MM.1S (cell line): ENCODE measurements at regions not wholly inside any gene's neighbourhood (a gene's known extent, or its start where the extent isn't known, plus 50 kb on each side); places are given as distances from the start of the nearest gene placed in this dataset.

Experiments used
- DNase-seq: peaks from one replicate; pipeline ENCODE4 v3.0.0-alpha.2; 2015
- H2AFZ ChIP-seq: fragments of 300-600 bp; sonication (generic); 2 replicates; pipeline ENCODE4 v1.6.0; 2016; ENCODE audit warnings: antibody characterized with exemption, low read length
- H3F3A ChIP-seq: fragments of 300-600 bp; sonication (generic); 2 replicates; pipeline ENCODE4 v1.6.1; 2016; ENCODE audit warnings: mild to moderate bottlenecking, antibody characterized with exemption, low read length, moderate library complexity, mixed read lengths; ENCODE audit not compliant: insufficient read depth
- H3K27ac ChIP-seq: fragments of 300-600 bp; sonication (generic); 2 replicates; pipeline ENCODE4 v1.5.1; 2016; ENCODE audit warnings: mild to moderate bottlenecking, low read length
- H3K27me3 ChIP-seq: fragments of 300-600 bp; sonication (generic); replicated peaks from 2 replicates; pipeline ENCODE4 v1.6.0; 2016; ENCODE audit warnings: low read length; ENCODE audit not compliant: insufficient read depth
- H3K36me3 ChIP-seq: fragments of 300-600 bp; sonication (generic); replicated peaks from 2 replicates; pipeline ENCODE4 v1.6.1; 2016; ENCODE audit warnings: mild to moderate bottlenecking, low read length, mixed read lengths; ENCODE audit not compliant: insufficient read depth
- H3K4me1 ChIP-seq: fragments of 300-600 bp; sonication (generic); 2 replicates; pipeline ENCODE4 v1.6.1; 2016; ENCODE audit warnings: low read length, mixed read lengths
- H3K4me2 ChIP-seq: fragments of 300-600 bp; sonication (generic); 2 replicates; pipeline ENCODE4 v1.6.0; 2016; ENCODE audit warnings: low read depth, low read length
- H3K4me3 ChIP-seq: fragments of 300-600 bp; sonication (generic); 2 replicates; pipeline ENCODE4 v1.5.1; 2016; ENCODE audit warnings: low read length, mixed read lengths
- H3K79me2 ChIP-seq: fragments of 300-600 bp; sonication (generic); 2 replicates; pipeline ENCODE4 v1.6.1; 2016; ENCODE audit warnings: mixed run types, low read length, mixed read lengths
- H3K9ac ChIP-seq: fragments of 300-600 bp; sonication (generic); 2 replicates; pipeline ENCODE4 v1.6.1; 2016; ENCODE audit warnings: low read length, mixed read lengths
- H3K9me2 ChIP-seq: fragments of 300-600 bp; sonication (generic); replicated peaks from 2 replicates; pipeline ENCODE4 v1.6.1; 2016; ENCODE audit warnings: mild to moderate bottlenecking, low read length, mixed read lengths; ENCODE audit not compliant: insufficient read depth
- H3K9me3 ChIP-seq: fragments of 300-600 bp; sonication (generic); replicated peaks from 2 replicates; pipeline ENCODE4 v1.6.1; 2016; ENCODE audit warnings: mild to moderate bottlenecking, low read length, mixed read lengths; ENCODE audit not compliant: insufficient read depth
- H4K20me1 ChIP-seq: fragments of 300-600 bp; sonication (generic); 2 replicates; pipeline ENCODE4 v1.6.1; 2016; ENCODE audit warnings: mild to moderate bottlenecking, low read length, moderate library complexity, mixed read lengths; ENCODE audit not compliant: insufficient read depth
- CTCF ChIP-seq: fragments of 300-600 bp; sonication (generic); IDR thresholded peaks from 2 replicates; pipeline ENCODE4 v1.5.1; 2016; ENCODE audit warnings: antibody characterized with exemption, low read length, mixed read lengths
- EZH2 ChIP-seq: fragments of 300-600 bp; sonication (generic); optimal IDR thresholded peaks from 2 replicates; pipeline ENCODE3; 2017; ENCODE audit warnings: low read depth, mild to moderate bottlenecking, antibody characterized with exemption, low read length, mixed read lengths
- EZH2phosphoT487 ChIP-seq: fragments of 300-600 bp; sonication (generic); IDR thresholded peaks from 2 replicates; pipeline ENCODE4 v1.6.1; 2018; ENCODE audit warnings: antibody characterized with exemption, low read length

- no peaks in the 10 kb centered on the region for H3K4me1 ChIP-seq
- no peak for TF ChIP-seq EZH2phosphoT487
- TF ChIP-seq CTCF = no peak
- no peak for TF ChIP-seq EZH2
- no peaks in the 10 kb centered on the region for H3F3A ChIP-seq
Observed at GRCh38 chr4:117801756-117802155, 232.5 kb upstream of the NDST3 start.

GRCh38 chr4:117811731-117812130, 222.6 kb upstream of the NDST3 start:
- no peaks in the 10 kb centered on the region for H4K20me1 ChIP-seq
- H3K4me1 ChIP-seq = no peaks in the 10 kb centered on the region
- no peak for DNase-seq
- H3K4me3 ChIP-seq = no peak overlapping the region
- no peaks in the 10 kb centered on the region for H3K9me3 ChIP-seq
- no peak for TF ChIP-seq EZH2
- no peak for TF ChIP-seq CTCF
- no peak for TF ChIP-seq EZH2phosphoT487
- no peaks in the 10 kb centered on the region for H3K79me2 ChIP-seq
- H3K36me3 ChIP-seq = no peaks in the 10 kb centered on the region
- H3F3A ChIP-seq = no peaks in the 10 kb centered on the region
- no peak overlapping the region for H3K27ac ChIP-seq
- no peak overlapping the region for H2AFZ ChIP-seq
- H3K9me2 ChIP-seq = no peaks in the 10 kb centered on the region
- no peaks in the 10 kb centered on the region for H3K27me3 ChIP-seq
- no peak overlapping the region for H3K9ac ChIP-seq
- no peak overlapping the region for H3K4me2 ChIP-seq

More at GRCh38 chr4:117801756-117802155, 232.5 kb upstream of the NDST3 start:
- Histone ChIP-seq H3K27me3 (no peaks in the 10 kb centered on the region), H3K36me3 (no peaks in the 10 kb centered on the region), H3K27ac (no peak overlapping the region), H3K9ac (no peak overlapping the region), H3K4me3 (no peak overlapping the region), H2AFZ (no peak overlapping the region), H3K79me2 (no peaks in the 10 kb centered on the region), H3K4me2 (no peak overlapping the region), H3K9me2 (no peaks in the 10 kb centered on the region), H4K20me1 (no peaks in the 10 kb centered on the region), H3K9me3 (no peaks in the 10 kb centered on the region)
- DNase-seq = no peak

GRCh38 chr4:117814277-117815246, 219.7 kb upstream of the NDST3 start:
- H3K4me3 ChIP-seq = no peak overlapping the region
- H3K27me3 ChIP-seq = no peaks in the 10 kb centered on the region
- H3F3A ChIP-seq = no peaks in the 10 kb centered on the region
- no peak overlapping the region for H2AFZ ChIP-seq
- H3K27ac ChIP-seq = no peak overlapping the region
- H3K9me2 ChIP-seq = no peaks in the 10 kb centered on the region
- DNase-seq = no peak
- no peak overlapping the region for H3K4me2 ChIP-seq
- no peaks in the 10 kb centered on the region for H3K4me1 ChIP-seq
- no peaks in the 10 kb centered on the region for H3K79me2 ChIP-seq
- no peak overlapping the region for H3K9ac ChIP-seq
- no peaks in the 10 kb centered on the region for H3K9me3 ChIP-seq
- TF ChIP-seq EZH2 (no peak), CTCF (no peak), EZH2phosphoT487 (no peak)
- H3K36me3 ChIP-seq = no peaks in the 10 kb centered on the region
- H4K20me1 ChIP-seq = no peaks in the 10 kb centered on the region
